ENCODE measurements at regions not wholly inside any gene's neighbourhood (a gene's known extent, or its start where the extent isn't known, plus 50 kb on each side); places are given as distances from the start of the nearest gene placed in this dataset.

DNA sequence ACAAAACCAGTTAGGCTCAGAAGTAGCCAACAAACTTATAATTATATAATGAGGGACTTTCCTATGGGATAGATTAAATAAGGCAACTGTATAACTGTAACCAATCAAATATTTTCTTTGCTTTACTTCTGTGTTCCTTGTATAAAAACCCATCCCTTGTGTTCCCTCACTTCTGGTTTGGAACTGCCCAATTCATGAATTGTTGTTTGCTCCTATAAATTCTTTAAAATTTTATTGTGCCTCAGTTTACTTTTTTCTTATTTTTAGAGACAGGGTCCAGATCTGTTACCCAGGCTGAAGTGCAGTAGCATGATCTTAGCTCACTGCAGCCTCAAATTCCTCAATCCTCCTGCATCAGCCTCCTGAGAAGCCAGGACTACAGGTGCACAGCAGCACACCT, 155.7 kb downstream of the SMAD6 start:
- TF ChIP-seq CTCF (IDR thresholded peaks at IDR 0.05 in 8 of 11, conservative IDR thresholded peaks at IDR 0.05 in 3 of 11) (no peak), POLR2AphosphoS5 (IDR thresholded peaks at IDR 0.05) (no peak), POLR2A (IDR thresholded peaks at IDR 0.05) (no peak)

Measured in spleen (tissue), 7 donors.